KMS-11 (cell line): ENCODE measurements at regions not wholly inside any gene's neighbourhood (a gene's known extent, or its start where the extent isn't known, plus 50 kb on each side); places are given as distances from the start of the nearest gene placed in this dataset.

Source experiments
- H2AFZ ChIP-seq: fragments of 200-600 bp; sonication (generic); 2 replicates; pipeline ENCODE4 v1.6.1; 2016; ENCODE audit warnings: antibody characterized with exemption, mixed run types, low read depth
- H3K27ac ChIP-seq: fragments of 200-600 bp; sonication (generic); 2 replicates; pipeline ENCODE4 v1.6.1; 2016; ENCODE audit warnings: mild to moderate bottlenecking, mixed run types
- H3K27me3 ChIP-seq: fragments of 200-600 bp; sonication (generic); 2 replicates; pipeline ENCODE4 v1.6.1; 2017; ENCODE audit warnings: mild to moderate bottlenecking, low read depth, mixed run types, moderate library complexity; ENCODE audit not compliant: insufficient read depth
- H3K36me3 ChIP-seq: fragments of 200-600 bp; sonication (generic); 2 replicates; pipeline ENCODE4 v1.6.1; 2017; ENCODE audit warnings: mild to moderate bottlenecking, mixed run types; ENCODE audit not compliant: insufficient read depth
- H3K4me1 ChIP-seq: fragments of 200-600 bp; sonication (generic); 2 replicates; pipeline ENCODE4 v1.6.1; 2016; ENCODE audit warnings: mild to moderate bottlenecking, low read depth, mixed run types; ENCODE audit not compliant: poor library complexity, severe bottlenecking
- H3K4me2 ChIP-seq: fragments of 200-600 bp; sonication (generic); 2 replicates; pipeline ENCODE4 v1.7.0; 2016; ENCODE audit warnings: mild to moderate bottlenecking, mixed run types
- H3K4me3 ChIP-seq: fragments of 200-600 bp; sonication (generic); IDR thresholded peaks from 2 replicates; pipeline ENCODE4 v1.6.1; 2017; ENCODE audit warnings: low read depth, low read length, mixed read lengths; ENCODE audit not compliant: insufficient read depth
- H3K79me2 ChIP-seq: fragments of 200-600 bp; sonication (generic); 2 replicates; pipeline ENCODE4 v1.6.1; 2016; ENCODE audit warnings: low read depth, mixed run types; ENCODE audit not compliant: insufficient read depth
- H3K9ac ChIP-seq: fragments of 200-600 bp; sonication (generic); 2 replicates; pipeline ENCODE4 v1.6.1; 2016; ENCODE audit warnings: mild to moderate bottlenecking, mixed run types
- H4K20me1 ChIP-seq: fragments of 200-600 bp; sonication (generic); 2 replicates; pipeline ENCODE4 v1.6.1; 2016; ENCODE audit warnings: mild to moderate bottlenecking, mixed run types; ENCODE audit not compliant: insufficient read depth
- TF ChIP-seq, protein P1 (sequence below): fragments of 200-600 bp; sonication (generic); conservative IDR thresholded peaks from 2 replicates; pipeline ENCODE4 v1.6.1; 2017; ENCODE audit warnings: low read depth, mild to moderate bottlenecking, antibody characterized with exemption, low read length, moderate library complexity, mixed read lengths

GRCh38 chr4:116736756-116737155 lies 348.6 kb downstream of the TRAM1L1 start:
- no peak overlapping the region for H3K9ac ChIP-seq
- no peak overlapping the region for H3K27ac ChIP-seq
- H3K27me3 ChIP-seq: no peaks in the 10 kb centered on the region
- H2AFZ ChIP-seq: no peak overlapping the region
- no peaks in the 10 kb centered on the region for H3K4me1 ChIP-seq
- TF ChIP-seq, protein P1, sequence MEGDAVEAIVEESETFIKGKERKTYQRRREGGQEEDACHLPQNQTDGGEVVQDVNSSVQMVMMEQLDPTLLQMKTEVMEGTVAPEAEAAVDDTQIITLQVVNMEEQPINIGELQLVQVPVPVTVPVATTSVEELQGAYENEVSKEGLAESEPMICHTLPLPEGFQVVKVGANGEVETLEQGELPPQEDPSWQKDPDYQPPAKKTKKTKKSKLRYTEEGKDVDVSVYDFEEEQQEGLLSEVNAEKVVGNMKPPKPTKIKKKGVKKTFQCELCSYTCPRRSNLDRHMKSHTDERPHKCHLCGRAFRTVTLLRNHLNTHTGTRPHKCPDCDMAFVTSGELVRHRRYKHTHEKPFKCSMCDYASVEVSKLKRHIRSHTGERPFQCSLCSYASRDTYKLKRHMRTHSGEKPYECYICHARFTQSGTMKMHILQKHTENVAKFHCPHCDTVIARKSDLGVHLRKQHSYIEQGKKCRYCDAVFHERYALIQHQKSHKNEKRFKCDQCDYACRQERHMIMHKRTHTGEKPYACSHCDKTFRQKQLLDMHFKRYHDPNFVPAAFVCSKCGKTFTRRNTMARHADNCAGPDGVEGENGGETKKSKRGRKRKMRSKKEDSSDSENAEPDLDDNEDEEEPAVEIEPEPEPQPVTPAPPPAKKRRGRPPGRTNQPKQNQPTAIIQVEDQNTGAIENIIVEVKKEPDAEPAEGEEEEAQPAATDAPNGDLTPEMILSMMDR: no peak
- no peaks in the 10 kb centered on the region for H3K36me3 ChIP-seq
- H3K79me2 ChIP-seq: no peaks in the 10 kb centered on the region
- no peak overlapping the region for H3K4me3 ChIP-seq
- no peaks in the 10 kb centered on the region for H4K20me1 ChIP-seq
- H3K4me2 ChIP-seq: no peak overlapping the region

DNA sequence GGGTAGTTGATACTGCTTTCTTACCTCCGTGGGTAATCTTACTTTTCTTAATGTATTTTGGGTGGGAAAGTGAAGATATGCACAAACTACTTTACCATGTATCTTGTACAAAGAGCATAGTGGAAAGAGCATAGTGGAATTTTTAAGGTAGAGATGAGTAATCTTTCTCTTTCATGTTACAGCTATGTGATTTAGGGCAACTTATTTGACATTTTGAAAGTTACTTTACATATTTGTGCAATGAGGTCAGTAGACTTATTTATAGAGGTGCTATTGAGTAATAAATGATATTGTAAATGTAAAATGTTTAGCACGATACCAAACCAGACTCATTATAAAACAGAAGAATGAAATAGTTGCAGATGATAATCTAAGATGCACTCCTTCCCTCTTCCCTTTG lies 351.2 kb downstream of the TRAM1L1 start:
- TF ChIP-seq, protein P1: no peak

GRCh38 chr4:116733370-116733769 lies 352.0 kb downstream of the TRAM1L1 start:
- TF ChIP-seq, protein P1: no peak
- H3K4me1 ChIP-seq: no peaks in the 10 kb centered on the region
- no peak overlapping the region for H3K9ac ChIP-seq
- no peak overlapping the region for H2AFZ ChIP-seq
- no peak overlapping the region for H3K27ac ChIP-seq
- H3K27me3 ChIP-seq: no peaks in the 10 kb centered on the region
- no peaks in the 10 kb centered on the region for H3K36me3 ChIP-seq
- H3K79me2 ChIP-seq: no peaks in the 10 kb centered on the region
- no peak overlapping the region for H3K4me3 ChIP-seq
- no peaks in the 10 kb centered on the region for H4K20me1 ChIP-seq
- no peak overlapping the region for H3K4me2 ChIP-seq

More for the DNA sequence above, 351.2 kb downstream of the TRAM1L1 start:
- H3K27me3 ChIP-seq: no peaks in the 10 kb centered on the region
- no peak overlapping the region for H2AFZ ChIP-seq
- H3K4me3 ChIP-seq: no peak overlapping the region
- H3K79me2 ChIP-seq: no peaks in the 10 kb centered on the region
- no peak overlapping the region for H3K27ac ChIP-seq
- no peak overlapping the region for H3K4me2 ChIP-seq
- H3K36me3 ChIP-seq: no peaks in the 10 kb centered on the region
- H4K20me1 ChIP-seq: no peaks in the 10 kb centered on the region
- H3K4me1 ChIP-seq: no peaks in the 10 kb centered on the region
- H3K9ac ChIP-seq: no peak overlapping the region

DNA sequence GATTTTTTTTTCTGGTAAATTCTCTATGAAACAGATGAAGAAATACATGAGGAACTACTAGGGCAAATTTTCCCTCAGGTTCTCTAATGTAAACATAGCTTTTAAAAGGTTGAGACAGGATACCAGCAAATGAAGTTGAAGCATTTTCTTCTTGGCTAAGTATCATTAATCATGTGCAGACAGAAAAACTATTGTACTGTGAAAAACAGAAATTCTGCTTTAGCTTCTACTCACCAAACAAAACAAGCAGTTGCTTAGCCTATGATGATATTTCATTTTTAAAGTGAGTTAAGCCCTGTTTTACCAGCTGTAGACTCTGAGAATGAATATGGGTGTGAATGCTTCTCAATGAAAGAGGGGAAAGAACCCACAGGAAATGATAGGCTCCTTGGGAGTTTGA lies 358.9 kb downstream of the TRAM1L1 start:
- no peaks in the 10 kb centered on the region for H3K79me2 ChIP-seq
- H3K4me2 ChIP-seq: no peak overlapping the region
- no peaks in the 10 kb centered on the region for H4K20me1 ChIP-seq
- TF ChIP-seq, protein P1: no peak
- H2AFZ ChIP-seq: no peak overlapping the region
- H3K36me3 ChIP-seq: no peaks in the 10 kb centered on the region
- no peak overlapping the region for H3K4me3 ChIP-seq
- no peaks in the 10 kb centered on the region for H3K27me3 ChIP-seq
- H3K27ac ChIP-seq: no peak overlapping the region
- H3K9ac ChIP-seq: no peak overlapping the region
- H3K4me1 ChIP-seq: no peaks in the 10 kb centered on the region

DNA sequence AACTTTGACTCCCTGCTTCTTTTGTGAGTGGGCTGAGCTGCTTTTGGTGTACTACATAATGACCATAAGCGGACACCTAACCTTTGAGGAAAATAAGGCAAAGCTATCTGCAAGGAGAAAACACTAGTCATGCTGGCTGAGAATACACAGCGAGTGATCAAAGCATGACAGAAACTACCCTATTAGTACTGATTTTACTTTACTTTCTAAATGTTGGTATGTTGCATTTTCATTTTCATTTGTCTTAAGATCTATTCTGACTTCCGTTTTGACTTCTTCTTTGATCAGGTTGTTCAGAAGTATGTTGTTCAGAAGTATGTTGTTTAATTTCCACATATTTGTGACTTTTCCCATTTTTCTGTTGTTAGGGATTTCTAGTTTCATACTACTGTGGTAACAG lies 361.1 kb downstream of the TRAM1L1 start:
- no peaks in the 10 kb centered on the region for H3K36me3 ChIP-seq
- no peaks in the 10 kb centered on the region for H3K79me2 ChIP-seq
- no peak overlapping the region for H3K27ac ChIP-seq
- H3K9ac ChIP-seq: no peak overlapping the region
- H3K4me2 ChIP-seq: no peak overlapping the region
- no peaks in the 10 kb centered on the region for H4K20me1 ChIP-seq
- TF ChIP-seq, protein P1: no peak
- no peaks in the 10 kb centered on the region for H3K4me1 ChIP-seq
- H3K4me3 ChIP-seq: no peak overlapping the region
- no peak overlapping the region for H2AFZ ChIP-seq
- H3K27me3 ChIP-seq: no peaks in the 10 kb centered on the region
